ENCODE measurements at regions not wholly inside any gene's neighbourhood (a gene's known extent, or its start where the extent isn't known, plus 50 kb on each side); places are given as distances from the start of the nearest gene placed in this dataset.
"Not testable (repeated sequence)": the region's sequence is repeated elsewhere in the genome, so short reads cannot be mapped to it uniquely, and the experiment has no call there.

DNA sequence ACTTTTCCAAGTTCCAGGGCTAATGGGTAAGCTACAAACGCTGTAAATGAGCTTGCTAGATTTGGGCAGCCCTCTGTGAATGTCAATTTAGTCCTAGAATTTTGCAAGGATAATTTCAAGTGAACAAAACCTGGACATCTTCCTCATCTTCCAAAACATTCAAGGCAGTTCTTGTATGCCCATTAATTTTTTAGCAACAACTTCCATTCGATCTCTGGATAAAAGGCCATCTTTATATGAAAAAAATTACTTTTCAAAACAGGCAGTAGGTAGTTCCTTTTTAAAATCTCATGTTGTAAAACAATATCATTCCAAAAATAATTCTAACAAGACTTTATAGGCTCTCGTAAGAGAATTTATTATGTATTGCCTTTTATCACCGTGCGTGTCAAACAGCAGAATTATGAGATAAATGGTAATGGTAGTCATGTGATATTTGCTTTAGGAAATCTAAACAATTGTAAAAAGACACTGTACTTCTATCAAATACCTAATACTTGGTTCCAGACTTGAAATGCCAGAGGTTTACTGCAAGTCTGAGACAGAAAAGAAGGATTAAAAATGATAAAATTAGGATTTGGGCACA is 143.7 kb upstream of the NRP1 start:
- DNase-seq (ENCODE audit: low read depth in 2 of 2) = no peak

DNA sequence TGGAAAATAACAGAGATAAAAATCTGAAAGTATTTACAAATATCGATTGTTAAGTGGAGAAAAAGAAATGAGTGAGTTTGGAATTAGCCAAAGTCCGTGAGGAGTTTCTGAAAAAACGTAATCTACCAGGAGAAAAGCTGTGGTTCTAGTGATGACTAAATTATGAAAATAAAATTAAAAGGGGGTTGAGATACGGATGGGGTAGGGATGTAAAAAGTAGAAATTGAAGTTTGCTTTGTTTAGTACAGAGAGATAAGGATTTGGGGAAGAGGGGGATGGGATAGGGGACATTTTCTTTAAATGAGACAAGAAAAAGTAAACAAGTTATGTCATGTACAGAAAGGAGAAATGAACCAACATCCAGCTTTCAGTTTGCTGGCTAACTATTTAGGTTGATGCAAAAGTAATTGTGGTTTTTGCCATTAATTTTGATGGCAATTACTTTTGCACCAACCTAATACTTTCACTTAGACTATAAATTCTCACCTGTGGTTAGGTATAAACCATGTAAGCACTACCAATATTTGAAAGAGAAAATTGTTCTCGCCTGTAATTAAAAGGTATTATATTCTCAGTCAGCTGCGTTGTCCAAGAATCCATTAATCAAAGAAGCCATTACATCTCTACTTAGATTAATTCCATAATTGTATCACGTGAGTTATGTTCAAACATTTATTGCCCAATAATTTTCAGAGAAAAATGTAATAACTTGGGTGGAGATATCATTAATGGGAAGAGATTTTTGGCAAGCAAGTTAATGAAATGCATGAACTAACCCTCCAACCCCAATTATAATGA is 143.0 kb upstream of the NRP1 start:
- DNase-seq (ENCODE audit: low read depth in 2 of 2) = no peak

DNA sequence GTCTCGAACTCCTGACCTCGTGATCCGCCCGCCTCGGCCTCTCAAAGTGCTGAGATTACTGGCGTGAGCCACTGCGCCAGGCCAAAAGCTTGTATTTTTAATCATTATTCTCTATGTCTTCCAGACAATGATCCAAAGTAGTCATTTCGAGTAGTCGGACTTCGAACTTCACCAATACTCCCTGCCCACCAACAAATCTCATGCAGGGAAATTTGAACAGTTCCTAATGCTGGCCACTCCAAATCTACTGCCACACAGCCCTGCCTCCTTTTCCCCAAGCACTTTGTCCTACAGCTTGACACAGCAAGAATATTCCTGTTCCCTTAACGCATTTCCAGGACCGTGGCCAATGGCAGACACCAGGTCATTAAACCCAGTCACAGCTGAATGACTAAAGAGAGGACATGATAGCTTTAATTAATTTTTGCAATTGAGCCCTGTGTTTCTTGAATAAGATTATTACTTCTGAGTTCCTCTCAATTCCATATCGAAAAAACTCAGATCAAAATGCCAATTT is 142.3 kb upstream of the NRP1 start:
- DNase-seq (ENCODE audit: low read depth in 2 of 2) = no peak

DNA sequence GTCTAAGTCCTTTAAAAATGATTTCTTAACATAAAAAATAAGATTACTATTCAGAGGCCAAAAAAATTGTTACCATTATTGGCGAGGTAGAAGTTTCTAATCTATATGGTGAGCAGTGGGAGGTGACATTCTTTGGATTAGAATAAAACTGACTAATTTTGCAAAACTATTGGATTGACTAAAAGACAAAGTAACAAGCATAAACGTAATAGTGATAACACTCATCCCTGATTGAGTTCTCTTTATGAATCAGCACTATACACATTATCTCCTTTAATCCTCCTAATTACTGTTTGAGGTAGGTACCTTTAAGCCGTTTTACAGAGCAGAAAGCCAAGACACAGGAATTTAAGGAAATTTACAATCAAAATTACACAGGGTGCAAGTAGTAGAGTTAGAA is 139.2 kb upstream of the NRP1 start:
- no peak for DNase-seq (ENCODE audit: low read depth in 2 of 2)

DNA sequence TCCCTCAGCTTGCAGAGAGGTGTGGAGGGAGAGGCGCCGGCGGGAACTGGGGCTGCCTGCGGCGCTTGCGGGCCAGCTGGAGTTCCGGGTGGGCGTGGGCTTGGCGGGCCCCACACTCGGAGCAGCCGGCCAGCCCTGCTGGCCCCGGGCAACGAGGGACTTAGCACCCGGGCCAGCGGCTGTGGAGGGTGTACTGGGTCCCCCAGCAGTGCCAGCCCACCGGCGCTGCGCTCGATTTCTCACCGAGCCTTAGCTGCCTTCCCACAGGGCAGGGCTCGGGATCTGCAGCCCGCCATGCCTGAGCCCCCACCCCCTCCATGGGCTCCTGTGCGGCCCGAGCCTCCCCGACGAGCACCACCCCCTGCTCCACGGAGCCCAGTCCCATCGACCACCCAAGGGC is 133.5 kb upstream of the NRP1 start:
- not testable (repeated sequence) for DNase-seq (ENCODE audit: low read depth in 2 of 2)

DNA sequence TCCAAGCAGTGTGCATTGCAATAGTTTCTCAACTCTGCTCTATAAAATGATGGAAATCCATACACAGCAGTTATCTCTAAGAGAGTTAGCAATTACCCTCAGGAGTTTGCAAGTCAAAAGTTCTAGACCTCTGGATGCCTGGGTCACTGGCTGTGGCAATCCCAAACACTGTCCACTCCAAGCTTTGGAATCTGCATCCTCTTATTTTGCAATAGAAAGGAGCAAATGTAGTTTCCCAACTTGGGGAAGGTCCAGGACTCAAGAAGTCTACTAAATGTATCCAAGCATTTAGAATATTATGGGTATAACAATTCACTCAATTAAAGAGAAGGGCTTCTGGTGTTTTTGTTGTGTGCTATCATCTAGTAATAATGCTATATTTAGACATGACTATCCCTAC is 131.3 kb upstream of the NRP1 start:
- no peak for DNase-seq (ENCODE audit: low read depth in 2 of 2)

DNA sequence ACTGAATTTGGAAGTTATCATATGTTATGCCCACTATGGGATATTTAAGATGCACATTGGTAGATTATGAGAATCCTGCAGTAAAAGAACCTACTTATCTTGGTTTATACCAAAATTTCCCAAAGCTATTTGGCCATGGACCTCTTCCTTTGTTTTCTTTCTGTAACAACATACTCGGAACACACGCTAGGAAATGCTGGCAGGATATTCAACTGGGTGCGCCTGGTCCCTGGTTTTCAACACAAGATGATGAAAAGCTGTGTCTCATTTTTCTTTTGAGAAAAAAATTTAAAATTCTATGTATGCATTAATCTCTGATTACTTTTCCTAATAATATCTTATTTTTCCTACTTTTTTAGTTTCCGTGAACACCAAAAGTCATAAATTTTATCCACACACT is 128.5 kb upstream of the NRP1 start:
- DNase-seq (ENCODE audit: low read depth in 2 of 2) = no peak

DNA sequence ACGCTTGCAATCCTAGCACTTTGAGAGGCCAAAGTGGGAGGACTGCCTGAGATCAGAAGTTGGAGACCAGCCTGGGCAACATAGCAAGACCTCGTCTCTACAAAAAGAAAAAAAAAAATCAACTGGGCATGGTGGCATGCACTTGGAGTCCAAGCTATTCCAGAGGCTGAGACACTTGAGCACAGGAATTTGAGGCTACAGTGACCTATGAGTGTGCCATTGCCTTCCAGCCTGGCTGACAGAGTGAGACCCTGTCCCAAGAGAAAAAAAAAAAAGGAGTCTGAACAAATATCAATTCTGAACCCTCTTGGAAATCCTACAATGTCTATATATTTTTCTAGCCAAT is 126.8 kb upstream of the NRP1 start:
- DNase-seq (ENCODE audit: low read depth in 2 of 2) = no peak

DNA sequence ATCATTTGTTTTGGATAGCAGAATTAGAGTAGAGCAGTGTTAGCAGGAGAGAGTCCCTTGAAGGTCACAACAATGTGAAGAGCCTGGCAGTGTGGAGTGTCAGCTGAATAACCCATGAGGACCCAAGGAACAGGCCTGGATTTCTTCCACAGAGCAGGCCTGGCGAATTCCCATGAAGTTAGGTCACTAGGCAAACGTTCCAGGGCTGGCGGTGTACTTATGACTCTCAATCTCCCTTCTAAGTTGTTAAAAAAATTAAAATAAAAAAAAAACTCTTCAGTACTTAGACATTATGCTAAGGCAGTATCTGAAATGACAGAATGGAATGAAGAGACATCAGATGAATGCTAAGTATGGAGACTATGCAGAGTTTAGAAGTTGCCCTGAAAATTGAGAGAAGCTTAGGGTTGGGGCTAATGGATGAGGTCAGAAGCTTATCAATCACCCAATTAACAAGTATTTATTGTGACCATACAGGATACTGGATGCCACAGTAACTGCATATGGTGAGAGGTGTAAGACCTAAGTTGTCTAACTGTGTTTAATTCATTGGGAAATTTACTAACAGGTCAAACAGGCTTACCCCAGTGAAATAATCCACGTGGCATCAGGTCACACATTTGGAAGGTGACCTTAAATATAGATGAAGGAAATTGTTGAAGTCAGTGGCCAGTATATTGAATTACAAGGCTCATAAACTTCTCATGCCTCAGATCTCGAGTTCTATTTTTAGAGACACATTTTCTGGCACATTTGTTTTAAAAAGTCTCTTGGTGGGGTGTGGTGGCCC is 126.2 kb upstream of the NRP1 start:
- DNase-seq (ENCODE audit: low read depth in 2 of 2) = peak; percentile 34 to 51

DNA sequence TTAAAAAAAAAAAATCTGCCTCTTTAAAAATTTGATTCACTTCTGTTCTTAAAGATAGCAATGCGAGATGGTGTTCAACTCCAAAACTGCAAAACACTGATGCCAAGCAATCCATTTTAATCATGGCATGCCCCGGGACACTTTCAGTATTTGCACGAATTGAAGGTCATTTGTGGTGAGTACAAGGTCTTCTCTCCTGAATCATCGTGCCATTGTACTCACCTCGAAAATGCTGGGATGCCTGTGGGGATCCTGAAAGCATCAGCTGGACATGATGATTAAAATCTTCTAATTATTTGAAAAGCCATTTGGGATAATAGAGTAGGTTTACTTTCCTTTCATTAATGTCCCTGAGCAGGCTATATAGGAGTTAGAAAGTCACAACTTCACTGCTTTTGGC is 125.1 kb upstream of the NRP1 start:
- DNase-seq (ENCODE audit: low read depth in 2 of 2) = no peak

DNA sequence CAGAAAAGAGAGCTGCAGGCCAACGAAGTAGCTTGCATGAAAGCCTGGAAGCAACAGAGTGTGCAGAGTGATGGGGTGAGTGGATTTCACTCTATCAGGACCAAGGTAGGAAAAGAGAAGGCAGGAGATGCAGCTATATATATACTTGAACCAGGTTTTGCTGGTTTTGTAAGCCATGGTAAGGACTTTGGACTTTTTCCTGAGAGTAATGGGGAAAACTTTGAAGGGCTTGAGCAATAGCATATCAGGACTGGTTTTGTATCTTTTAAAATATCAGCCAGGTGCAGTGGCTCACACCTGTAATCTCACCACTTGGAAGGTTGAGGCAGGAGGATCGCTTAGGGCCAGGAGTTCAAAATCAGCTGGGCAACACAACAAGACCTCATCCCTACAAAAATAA is 120.6 kb upstream of the NRP1 start:
- DNase-seq (ENCODE audit: low read depth in 2 of 2) = no peak

DNA sequence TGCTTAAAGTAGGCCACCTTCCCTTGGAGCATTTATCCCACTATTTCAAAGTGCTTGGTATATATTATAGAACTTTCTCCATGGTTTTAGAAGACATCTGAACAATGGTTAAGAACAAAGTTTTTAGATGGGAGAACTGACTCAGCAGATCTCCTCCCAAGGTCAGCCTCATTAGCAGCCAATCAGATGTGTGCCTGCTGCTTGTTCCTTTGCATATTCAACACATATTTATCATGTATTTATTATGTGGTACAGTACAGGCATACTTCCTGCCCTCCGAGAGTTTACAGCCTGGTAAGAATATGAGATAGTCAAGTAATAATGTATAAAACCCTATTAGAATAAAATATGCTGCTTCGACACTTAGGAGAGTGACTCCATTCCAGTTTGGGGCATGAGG is 120.1 kb upstream of the NRP1 start:
- no peak for DNase-seq (ENCODE audit: low read depth in 2 of 2)

DNA sequence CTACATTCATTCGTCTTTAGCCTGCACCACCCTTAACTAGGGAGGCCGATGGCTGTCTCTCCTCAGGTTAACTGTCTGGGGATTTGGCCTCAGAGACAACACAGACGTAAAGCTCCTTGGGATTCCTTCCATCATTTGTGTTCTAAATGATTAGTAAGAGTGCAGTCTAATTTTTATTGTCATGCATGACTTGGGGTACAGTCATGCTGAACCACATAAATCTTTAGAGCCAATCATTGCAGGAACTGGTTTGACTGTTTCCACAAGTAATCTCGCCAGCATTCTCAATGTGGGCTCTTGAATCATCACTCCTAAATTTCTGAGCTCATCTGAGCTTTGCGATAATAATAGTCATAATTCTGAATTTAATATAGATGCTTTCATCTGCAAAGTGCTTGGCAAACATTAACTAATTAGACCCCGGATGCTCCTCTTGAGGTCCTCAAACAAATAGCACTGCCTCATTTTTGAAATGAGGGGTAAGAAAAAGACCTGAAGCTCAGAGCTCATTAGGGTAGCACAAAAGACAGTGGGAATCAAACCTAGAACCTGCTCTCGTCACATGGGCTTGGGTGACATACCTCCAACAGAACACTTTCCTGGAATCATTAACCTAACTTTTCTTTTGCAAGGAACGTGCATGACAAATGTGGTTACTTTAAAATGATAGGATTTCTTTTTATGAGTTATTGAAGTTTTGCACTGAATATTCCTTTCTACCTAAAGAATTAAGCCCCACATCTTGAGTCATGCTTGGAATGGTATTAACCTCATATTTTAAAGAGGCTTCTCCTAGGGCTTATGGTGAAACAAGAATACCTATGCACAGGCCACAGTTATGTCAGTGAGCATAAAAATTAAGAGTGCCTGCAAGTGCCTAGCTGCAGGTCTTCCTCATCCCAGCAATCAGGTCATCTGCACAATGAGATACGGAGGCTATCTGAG is 118.9 kb upstream of the NRP1 start:
- peak in 1 of 2 experiments; percentile 42 for DNase-seq (ENCODE audit: low read depth in 2 of 2)

DNA sequence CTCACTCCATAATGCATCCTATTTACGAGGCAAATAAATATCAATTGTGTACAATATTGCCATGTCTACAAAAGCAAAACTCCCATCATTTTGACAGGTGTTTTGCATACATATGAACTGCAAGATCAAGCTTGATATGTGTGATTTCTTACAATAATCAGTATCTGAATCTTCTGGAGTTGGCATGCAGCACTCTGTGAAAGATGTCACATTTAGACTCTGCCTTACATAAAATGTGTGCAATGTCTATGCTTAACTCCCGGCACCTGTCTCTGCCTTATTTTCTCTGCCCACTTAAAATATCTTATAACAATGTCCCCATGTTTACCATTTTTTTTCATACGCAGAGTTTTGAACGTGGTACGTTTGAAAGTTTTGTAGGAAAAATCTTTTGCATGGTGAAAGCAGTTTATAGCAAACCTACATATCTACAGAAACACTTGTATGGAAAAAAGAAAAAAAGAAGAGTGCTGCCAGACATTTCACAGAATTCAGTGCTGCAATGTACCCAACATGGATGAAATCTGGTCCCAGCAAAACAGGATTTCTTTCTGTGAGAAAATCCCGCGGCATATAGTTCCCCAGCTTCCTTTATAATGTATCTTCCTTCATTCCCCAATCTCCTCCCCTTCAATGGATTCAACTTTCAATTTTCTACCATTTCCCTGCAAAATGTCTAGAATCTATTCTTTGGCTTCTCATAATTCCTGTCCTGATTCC is 114.1 kb upstream of the NRP1 start:
- DNase-seq (ENCODE audit: low read depth in 2 of 2) = no peak

DNA sequence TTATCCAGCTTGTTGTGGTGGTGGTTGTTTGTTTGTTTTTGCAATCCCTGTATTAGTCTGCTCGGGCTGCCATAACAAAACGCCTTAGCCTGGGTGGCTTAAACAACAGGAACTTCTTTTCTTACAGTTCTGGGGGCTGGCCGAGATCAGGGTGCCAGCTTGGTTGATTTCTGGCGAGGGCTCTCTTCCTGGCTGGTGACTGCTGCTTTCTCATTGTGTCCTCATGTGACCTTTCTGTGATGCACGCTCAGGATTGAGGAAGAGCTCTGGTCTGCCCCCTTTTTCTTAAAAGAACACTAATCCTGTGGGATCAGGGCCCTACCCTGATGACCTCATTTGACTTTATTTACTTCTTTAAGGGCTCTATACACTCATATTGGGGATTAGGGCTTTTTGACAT is 107.1 kb upstream of the NRP1 start:
- no peak for DNase-seq (ENCODE audit: low read depth in 2 of 2)

DNA sequence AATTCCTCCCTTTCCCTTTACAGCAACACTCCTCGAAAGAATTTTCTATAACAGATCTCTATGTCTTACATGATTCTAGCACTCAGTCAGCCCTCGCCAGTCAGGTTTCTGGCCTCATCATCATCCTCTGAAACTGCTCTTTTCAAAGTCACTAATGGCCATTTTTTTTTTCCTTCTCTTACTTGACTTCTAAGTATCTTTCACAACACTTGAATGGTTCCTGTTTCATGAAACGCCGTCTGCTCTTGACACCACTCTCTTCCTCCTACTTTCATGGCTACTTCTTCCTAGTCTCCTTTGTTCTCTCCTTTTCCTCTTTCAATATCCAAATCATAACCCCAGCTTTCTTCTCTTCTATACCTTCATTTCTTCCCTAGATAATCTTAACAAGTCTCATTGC is 100.5 kb upstream of the NRP1 start:
- no peak for DNase-seq (ENCODE audit: low read depth in 2 of 2)

DNA sequence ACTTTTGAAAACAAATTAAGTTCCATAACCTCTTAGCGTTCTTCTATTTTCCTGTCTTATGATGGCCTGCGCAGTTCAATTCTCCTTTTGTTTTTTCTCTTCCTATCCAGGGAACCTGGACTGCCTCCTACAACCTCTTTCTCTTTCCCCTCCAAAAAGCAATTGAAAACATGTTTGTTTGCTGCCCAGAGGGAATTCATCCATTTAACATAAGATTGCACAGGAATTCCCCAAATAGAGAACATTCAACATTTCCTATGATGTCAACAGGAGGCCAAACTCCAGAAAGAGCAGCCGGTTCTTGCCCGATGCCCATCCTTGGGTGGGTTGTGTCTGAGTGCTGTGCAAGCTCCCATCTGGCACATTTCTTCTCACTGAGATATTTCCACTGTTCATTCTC is 94.2 kb upstream of the NRP1 start:
- no peak for DNase-seq (ENCODE audit: low read depth in 2 of 2)

DNA sequence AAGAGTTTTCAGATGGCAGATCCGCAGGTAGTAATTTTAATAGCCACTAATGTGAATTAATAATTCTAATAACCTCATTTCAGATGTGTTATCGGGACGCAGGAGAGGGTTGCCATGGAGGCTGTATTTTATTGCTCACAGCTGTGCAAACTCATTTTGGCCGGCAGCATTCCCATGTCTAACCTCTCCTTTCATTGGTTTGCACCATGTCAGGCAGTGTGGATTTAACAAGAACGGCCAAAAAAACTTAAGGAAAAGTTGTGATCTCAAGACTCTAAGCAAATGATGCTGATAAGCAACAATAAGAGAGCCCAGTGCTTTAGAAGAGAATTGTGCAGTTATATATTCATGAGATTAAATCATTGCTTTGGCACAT is 88.7 kb upstream of the NRP1 start:
- DNase-seq (ENCODE audit: low read depth in 2 of 2) = no peak

DNA sequence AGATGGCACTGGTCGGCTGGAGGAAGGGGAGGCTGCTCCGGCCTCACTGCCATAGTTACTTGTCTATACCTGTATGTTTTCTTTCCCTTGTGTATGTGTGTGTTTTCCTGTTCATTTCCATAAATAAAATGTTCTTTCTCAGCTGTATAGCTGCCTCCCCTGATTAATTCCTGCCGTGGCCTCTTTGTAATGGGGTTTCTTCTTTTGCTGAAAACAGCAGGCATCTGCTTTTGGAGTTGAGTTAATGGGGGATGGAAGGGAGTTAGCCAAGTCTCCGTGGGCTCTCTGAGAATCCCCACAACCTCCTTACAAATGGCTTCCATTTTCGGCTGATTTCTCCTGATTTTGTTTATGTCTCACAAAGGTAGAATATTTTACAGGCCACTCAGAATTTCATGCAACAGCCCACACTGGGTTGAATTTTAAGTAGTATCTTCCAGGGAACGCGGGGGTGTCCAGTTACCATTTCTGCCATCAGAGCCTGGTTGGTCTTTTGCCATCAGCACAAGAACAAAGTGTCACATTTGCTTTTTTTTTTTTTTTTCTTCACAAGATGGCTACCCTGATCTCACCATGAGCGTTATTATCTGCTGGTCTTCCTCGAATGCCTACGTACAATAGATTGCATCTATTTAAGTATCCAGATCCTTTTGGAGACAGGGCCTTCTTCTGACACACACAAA is 88.1 kb upstream of the NRP1 start:
- no peak for DNase-seq (ENCODE audit: low read depth in 2 of 2)

DNA sequence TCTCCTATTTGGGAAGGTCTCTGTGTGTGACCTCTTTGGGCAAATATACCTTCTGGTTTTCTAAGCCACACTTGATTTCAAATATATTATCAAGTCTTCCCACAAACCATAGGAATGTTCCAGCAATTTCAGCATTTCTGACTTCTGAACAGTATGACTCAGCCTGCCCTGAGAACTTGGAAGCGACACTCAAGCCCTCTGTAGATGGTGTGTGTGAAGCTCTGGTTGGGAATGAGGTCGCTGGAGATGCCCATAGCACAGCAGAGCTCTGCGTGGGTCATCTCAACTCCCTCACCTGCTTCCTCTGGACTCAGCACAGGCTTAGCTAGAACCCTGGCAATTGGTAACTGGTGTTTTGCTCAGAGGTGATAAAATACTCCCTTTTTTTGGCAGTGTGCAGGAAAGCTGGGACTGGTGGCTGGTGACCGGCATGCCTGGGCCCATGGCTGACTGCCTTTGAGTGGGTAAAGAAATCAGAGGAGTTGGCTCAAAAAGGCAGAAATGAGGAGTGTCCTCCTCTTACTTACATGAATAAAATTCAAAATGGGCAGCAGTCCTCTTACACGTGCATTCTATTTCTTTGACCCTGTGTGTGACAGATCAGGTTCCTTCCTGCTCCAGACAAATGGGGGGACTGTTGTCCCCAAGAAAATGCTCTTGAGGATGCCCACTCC is 87.5 kb upstream of the NRP1 start:
- DNase-seq (ENCODE audit: low read depth in 2 of 2) = peak; percentile 79 to 81

All from fibroblast of skin of left quadriceps (primary cell).